Keratinocyte (primary cell): ENCODE measurements at regions not wholly inside any gene's neighbourhood (a gene's known extent, or its start where the extent isn't known, plus 50 kb on each side); places are given as distances from the start of the nearest gene placed in this dataset.

Experiments used
- DNase-seq: peaks from one replicate; pipeline ENCODE4 v3.0.0-alpha.2; 2011; ENCODE audit warnings: low read depth, missing footprints, low spot score
- FAIRE-seq: peaks from 2 replicates; lab custom pipeline; 2011; peaks lifted over from hg19 to GRCh38; lab: Jason Lieb, UNC
- H2AFZ ChIP-seq: 2 replicates; pipeline ENCODE4 v1.6.0; 2012; ENCODE audit warnings: low read length, control low read depth, inconsistent platforms; ENCODE audit not compliant: control insufficient read depth
- H3K27ac ChIP-seq: 2 replicates; pipeline ENCODE4 v1.5.1; 2011; ENCODE audit warnings: low read length; ENCODE audit not compliant: control insufficient read depth, insufficient read depth
- H3K27me3 ChIP-seq: 3 replicates; pipeline ENCODE4 v1.6.0; 2011; ENCODE audit warnings: low read length; ENCODE audit not compliant: control insufficient read depth, insufficient read depth; ENCODE audit errors: extremely low read depth
- H3K36me3 ChIP-seq, 2 experiments: 2 replicates in 1 of 2; 3 replicates in 1 of 2; pipeline ENCODE4 v1.5.1; 2011; ENCODE audit warnings: low read length in 2 of 2, mild to moderate bottlenecking in 1 of 2; ENCODE audit not compliant: control insufficient read depth in 2 of 2, insufficient read depth in 2 of 2; ENCODE audit errors: extremely low read depth in 1 of 2
- H3K4me1 ChIP-seq: 3 replicates; pipeline ENCODE4 v1.5.1; 2011; ENCODE audit warnings: low read length; ENCODE audit not compliant: control insufficient read depth, insufficient read depth; ENCODE audit errors: extremely low read depth
- H3K4me2 ChIP-seq: 3 replicates; pipeline ENCODE4 v1.6.0; 2011; ENCODE audit warnings: low read depth, low read length; ENCODE audit not compliant: control insufficient read depth, insufficient read depth; ENCODE audit errors: extremely low read depth
- H3K4me3 ChIP-seq, 3 experiments: fragments of 200-600 bp in 1 of 3; sonication (generic) in 1 of 3; 2 replicates in 2 of 3; 3 replicates in 1 of 3; pipeline ENCODE4 v1.5.1; 2011 to 2016; ENCODE audit warnings: low read length in 3 of 3, mild to moderate bottlenecking in 3 of 3, control low read depth in 2 of 3, inconsistent platforms in 1 of 3, low read depth in 1 of 3, mixed read lengths in 1 of 3, mixed run types in 1 of 3, moderate library complexity in 1 of 3; ENCODE audit not compliant: control insufficient read depth in 2 of 3, insufficient read depth in 2 of 3; ENCODE audit errors: extremely low read depth in 1 of 3
- H3K79me2 ChIP-seq: 2 replicates; pipeline ENCODE4 v1.6.0; 2012; ENCODE audit warnings: low read length; ENCODE audit not compliant: control insufficient read depth, insufficient read depth
- H3K9ac ChIP-seq: 3 replicates; pipeline ENCODE4 v1.6.0; 2011; ENCODE audit warnings: low read length; ENCODE audit not compliant: control insufficient read depth, insufficient read depth; ENCODE audit errors: extremely low read depth
- H3K9me1 ChIP-seq: 3 replicates; pipeline ENCODE4 v1.6.0; 2011; ENCODE audit warnings: low read length; ENCODE audit not compliant: control insufficient read depth, insufficient read depth; ENCODE audit errors: extremely low read depth
- H3K9me3 ChIP-seq: 2 replicates; pipeline ENCODE4 v1.5.1; 2012; ENCODE audit warnings: low read depth, low read length; ENCODE audit not compliant: control insufficient read depth
- H4K20me1 ChIP-seq: 3 replicates; pipeline ENCODE4 v1.6.0; 2011; ENCODE audit warnings: low read length; ENCODE audit not compliant: control insufficient read depth, insufficient read depth; ENCODE audit errors: extremely low read depth
- EZH2 ChIP-seq: IDR thresholded peaks from one replicate; pipeline ENCODE4 v1.6.1; 2012; ENCODE audit warnings: inconsistent platforms, mild to moderate bottlenecking, low read length, moderate library complexity
- dilution Hi-C: fragments of 300-500 bp; cut with MboI; formaldehyde crosslinking; loops from one replicate; pipeline ENCODE4 v1.7.0; 2020; ENCODE audit warnings: low sequenced_read_pairs; ENCODE audit not compliant: extremely low pct_ligation_motif_present
- TF ChIP-seq, protein P1 (sequence below), 3 experiments: IDR thresholded peaks in 1 of 3; conservative IDR thresholded peaks in 1 of 3; optimal IDR thresholded peaks in 1 of 3; 2 replicates in 2 of 3; 3 replicates in 1 of 3; pipeline versions ENCODE3 to v1.5.1; 2011; ENCODE audit warnings: low read length in 3 of 3, mild to moderate bottlenecking in 3 of 3, moderate library complexity in 2 of 3, control low read depth in 1 of 3, inconsistent platforms in 1 of 3; ENCODE audit not compliant: insufficient read depth in 2 of 3; ENCODE audit errors: extremely low read depth in 1 of 3

DNA sequence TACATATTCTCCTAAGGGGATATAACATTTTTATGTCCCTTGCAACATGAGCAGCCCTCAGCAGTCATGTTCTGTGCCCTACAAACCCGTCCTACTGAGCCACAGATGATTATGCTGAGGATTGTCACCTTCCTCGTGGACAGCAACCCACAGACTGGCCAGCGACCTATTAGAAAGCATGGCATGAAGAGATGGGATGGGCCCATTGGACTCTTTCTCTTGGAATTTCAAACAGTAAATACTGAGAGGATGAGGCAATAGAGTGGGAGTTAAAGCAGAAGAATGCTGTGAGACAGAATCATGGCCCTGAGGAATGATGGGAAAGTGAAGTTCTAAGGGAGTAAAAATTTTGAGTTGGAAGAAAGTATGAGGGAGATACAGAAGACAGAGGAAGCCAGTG is 149.9 kb upstream of the BTG1 start:
- H3K79me2 ChIP-seq = no peaks in the 10 kb centered on the region
- no peaks in the 10 kb centered on the region for H3K27me3 ChIP-seq
- H3K4me3 ChIP-seq = no peak overlapping the region
- dilution Hi-C loops = no loop called here
- peaks cover 2% of the 10 kb centered on the region for H3K4me1 ChIP-seq
- no peaks in the 10 kb centered on the region for H3K9me1 ChIP-seq
- H3K9me3 ChIP-seq = no peaks in the 10 kb centered on the region
- no peak overlapping the region for H3K9ac ChIP-seq
- FAIRE-seq (no peak), DNase-seq (no peak)
- H2AFZ ChIP-seq = no peak overlapping the region
- no peak for TF ChIP-seq EZH2
- TF ChIP-seq, protein P1, sequence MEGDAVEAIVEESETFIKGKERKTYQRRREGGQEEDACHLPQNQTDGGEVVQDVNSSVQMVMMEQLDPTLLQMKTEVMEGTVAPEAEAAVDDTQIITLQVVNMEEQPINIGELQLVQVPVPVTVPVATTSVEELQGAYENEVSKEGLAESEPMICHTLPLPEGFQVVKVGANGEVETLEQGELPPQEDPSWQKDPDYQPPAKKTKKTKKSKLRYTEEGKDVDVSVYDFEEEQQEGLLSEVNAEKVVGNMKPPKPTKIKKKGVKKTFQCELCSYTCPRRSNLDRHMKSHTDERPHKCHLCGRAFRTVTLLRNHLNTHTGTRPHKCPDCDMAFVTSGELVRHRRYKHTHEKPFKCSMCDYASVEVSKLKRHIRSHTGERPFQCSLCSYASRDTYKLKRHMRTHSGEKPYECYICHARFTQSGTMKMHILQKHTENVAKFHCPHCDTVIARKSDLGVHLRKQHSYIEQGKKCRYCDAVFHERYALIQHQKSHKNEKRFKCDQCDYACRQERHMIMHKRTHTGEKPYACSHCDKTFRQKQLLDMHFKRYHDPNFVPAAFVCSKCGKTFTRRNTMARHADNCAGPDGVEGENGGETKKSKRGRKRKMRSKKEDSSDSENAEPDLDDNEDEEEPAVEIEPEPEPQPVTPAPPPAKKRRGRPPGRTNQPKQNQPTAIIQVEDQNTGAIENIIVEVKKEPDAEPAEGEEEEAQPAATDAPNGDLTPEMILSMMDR (optimal IDR thresholded peaks at IDR 0.05 in 1 of 3, IDR thresholded peaks at IDR 0.05 in 1 of 3, conservative IDR thresholded peaks at IDR 0.05 in 1 of 3; ENCODE audit: extremely low read depth in 1 of 3, insufficient read depth in 2 of 3, low read length in 3 of 3) = no peak
- H4K20me1 ChIP-seq = no peaks in the 10 kb centered on the region
- H3K4me2 ChIP-seq = no peak overlapping the region
- H3K27ac ChIP-seq = no peak overlapping the region
- H3K36me3 ChIP-seq = no peaks in the 10 kb centered on the region

DNA sequence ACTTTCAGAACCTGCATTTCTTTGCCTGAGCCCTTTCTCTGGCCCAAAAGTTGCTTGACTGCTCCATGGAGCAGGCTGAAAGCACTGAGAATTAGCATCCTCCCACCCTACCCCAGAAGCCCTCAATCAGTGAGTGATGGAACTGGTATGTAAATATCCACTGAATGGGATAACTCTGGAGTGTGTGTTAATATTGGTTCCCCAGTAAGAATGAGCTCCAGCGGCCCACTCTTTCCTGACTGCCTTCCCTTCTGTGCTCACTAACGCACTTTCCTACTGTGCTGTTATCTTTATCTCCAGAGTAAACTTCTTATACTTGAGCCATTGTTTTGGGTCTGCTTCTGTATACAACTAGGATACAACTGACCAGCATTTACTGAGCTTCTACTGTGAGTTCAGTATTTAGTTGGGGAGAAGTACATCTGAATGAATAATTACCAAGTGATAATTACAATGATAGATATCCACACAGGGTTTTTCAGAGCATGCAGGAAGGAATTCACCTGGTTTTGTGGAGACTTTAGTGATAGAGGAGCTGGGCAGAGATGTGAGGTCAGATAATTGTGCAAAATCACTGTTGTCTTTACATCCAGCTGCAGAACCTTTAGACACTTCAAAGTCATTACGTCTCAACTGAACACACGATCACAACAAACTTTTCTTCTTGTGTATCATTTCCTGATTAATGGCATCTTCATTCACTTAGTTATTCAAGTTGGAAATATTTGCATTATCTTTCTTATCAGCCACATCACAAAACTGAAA is 149.2 kb upstream of the BTG1 start:
- H3K9me3 ChIP-seq = no peaks in the 10 kb centered on the region
- DNase-seq (no peak), FAIRE-seq (no peak)
- TF ChIP-seq EZH2 = no peak
- no peaks in the 10 kb centered on the region for H3K9me1 ChIP-seq
- H3K4me1 ChIP-seq = peaks cover 8% of the 10 kb centered on the region
- no peaks in the 10 kb centered on the region for H3K27me3 ChIP-seq
- H3K4me3 ChIP-seq = no peak overlapping the region
- no peaks in the 10 kb centered on the region for H3K36me3 ChIP-seq
- no peak overlapping the region for H3K4me2 ChIP-seq
- H4K20me1 ChIP-seq = no peaks in the 10 kb centered on the region
- H3K27ac ChIP-seq = no peak overlapping the region
- dilution Hi-C loops = no loop called here
- no peaks in the 10 kb centered on the region for H3K79me2 ChIP-seq
- H3K9ac ChIP-seq = no peak overlapping the region
- H2AFZ ChIP-seq = no peak overlapping the region

DNA sequence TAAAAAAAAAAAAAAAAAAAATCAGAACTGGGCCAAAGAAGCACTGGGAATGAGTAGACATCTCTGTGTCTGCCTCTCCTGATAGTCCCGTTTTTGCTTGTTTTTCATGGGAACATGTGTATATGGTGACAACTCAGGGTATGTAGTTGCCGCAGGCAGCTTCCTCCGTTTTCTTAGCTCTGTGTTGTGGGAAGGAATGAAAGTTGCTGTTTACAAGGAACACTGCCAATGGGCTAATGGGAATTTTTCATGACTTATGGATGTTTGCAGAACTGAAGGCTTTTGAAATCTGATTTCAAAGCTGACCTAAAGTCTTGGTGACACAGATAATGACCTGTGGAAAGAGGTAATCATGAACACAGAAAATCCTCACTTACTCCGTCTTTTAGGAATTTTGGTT is 146.4 kb upstream of the BTG1 start:
- Histone ChIP-seq H3K9ac (no peak overlapping the region), H3K36me3 (no peaks in the 10 kb centered on the region), H3K27ac (no peak overlapping the region), H4K20me1 (no peaks in the 10 kb centered on the region), H3K27me3 (no peaks in the 10 kb centered on the region), H3K9me3 (no peaks in the 10 kb centered on the region), H3K4me2 (no peak overlapping the region), H3K4me3 (no peak overlapping the region), H3K4me1 (peaks cover 12% of the 10 kb centered on the region), H2AFZ (no peak overlapping the region), H3K9me1 (no peaks in the 10 kb centered on the region), H3K79me2 (no peaks in the 10 kb centered on the region)
- FAIRE-seq (no peak), DNase-seq (no peak)
- TF ChIP-seq EZH2 = no peak
- TF ChIP-seq, protein P1 (optimal IDR thresholded peaks at IDR 0.05 in 1 of 3, IDR thresholded peaks at IDR 0.05 in 1 of 3, conservative IDR thresholded peaks at IDR 0.05 in 1 of 3; ENCODE audit: extremely low read depth in 1 of 3, insufficient read depth in 2 of 3, low read length in 3 of 3) = no peak
- dilution Hi-C loops = no loop called here
